ENCODE measurements at regions not wholly inside any gene's neighbourhood (a gene's known extent, or its start where the extent isn't known, plus 50 kb on each side); places are given as distances from the start of the nearest gene placed in this dataset.

DNA sequence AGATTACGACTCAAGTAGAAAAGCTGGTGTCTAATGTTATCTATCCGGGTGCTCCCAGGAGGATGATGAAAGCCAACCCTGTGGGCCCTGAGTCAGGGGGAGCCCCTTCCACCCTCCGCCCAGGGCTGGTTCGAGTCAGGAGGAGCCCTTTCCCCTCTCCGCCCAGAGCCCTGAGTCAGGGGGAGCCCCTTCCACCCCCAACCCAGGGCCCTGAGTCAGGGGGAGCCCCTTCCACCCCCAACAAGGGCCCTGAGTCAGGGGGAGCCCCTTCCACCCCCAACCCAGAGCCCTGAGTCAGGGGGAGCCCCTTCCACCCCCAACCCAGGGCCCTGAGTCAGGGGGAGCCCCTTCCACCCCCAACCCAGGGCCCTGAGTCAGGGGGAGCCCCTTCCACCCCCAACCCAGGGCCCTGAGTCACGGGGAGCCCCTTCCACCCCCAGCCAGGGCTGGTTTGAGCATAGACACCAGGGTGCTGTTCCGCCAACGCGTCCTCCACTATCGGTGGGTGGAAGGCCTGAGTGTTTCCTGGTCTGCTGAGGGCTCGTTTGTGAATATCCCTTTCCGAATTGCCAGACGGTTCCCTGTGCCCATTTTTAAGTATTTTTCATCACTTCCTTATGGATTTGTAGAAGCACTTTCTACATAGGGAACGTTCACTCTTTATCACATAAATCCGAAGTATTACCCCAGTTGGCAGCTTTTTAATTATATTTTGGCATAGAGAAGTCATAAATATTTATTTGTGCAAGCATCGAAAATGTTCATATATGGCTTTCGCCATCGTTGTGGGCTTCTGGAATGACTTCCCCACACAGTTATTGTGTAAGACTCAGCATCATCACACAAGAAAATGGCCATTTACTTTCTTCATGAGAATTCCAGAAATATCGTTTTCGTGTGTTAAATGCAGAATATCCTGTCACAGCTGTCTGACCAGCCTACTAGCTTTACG is 380.6 kb downstream of the BRD1 start:
- DNase-seq (ENCODE audit: low read depth in 2 of 2) = no peak

DNA sequence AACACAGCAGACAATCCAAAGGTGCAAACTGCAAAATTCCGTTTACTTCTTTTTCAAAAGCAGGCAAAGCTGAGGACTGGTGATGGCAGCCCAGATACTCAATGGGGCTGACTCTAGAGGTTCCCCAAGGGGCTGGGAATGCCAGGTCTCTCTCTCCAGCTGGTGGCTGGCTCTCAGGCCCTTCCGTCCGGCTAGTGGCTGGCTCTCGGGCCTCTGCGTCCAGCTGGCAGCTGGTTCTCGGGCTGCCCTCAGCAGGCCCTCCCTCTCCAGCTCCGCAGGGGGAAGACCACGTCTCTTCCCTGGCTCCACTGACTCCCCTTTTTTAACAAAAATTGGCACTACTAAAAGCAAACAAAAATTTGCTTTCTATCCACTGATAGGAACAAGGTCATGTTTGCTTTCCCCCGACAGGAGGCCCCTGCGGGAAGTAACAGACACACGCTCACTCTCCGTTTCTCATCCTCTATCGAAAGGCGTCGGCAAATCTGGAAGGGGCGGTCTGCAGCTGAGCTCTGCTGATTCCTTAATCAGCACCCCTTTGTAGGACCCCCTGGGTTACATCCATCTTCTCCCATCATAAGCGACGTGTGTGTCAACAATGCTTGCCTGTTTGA is 381.4 kb downstream of the BRD1 start:
- DNase-seq (ENCODE audit: low read depth in 2 of 2) = no peak

DNA sequence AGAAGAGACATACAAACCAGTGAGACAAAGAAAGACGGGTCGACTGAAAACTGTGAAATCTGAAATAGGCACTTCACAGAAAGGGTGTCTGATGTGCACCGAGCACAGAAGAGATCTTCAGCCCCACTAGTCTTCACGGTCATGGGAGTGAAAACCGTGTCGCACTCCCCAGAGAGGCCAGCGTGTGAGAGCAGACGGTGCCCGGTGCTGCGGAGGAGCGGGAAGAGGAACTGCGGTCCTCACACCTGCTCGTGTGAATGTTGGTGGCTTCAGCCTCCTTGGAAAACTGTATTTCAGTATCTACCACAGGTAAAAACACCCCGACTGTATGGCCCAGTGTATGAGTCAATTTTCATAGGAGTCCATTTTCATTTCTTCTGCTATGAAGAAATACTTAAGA is 382.9 kb downstream of the BRD1 start:
- no peak for DNase-seq (ENCODE audit: low read depth in 2 of 2)

DNA sequence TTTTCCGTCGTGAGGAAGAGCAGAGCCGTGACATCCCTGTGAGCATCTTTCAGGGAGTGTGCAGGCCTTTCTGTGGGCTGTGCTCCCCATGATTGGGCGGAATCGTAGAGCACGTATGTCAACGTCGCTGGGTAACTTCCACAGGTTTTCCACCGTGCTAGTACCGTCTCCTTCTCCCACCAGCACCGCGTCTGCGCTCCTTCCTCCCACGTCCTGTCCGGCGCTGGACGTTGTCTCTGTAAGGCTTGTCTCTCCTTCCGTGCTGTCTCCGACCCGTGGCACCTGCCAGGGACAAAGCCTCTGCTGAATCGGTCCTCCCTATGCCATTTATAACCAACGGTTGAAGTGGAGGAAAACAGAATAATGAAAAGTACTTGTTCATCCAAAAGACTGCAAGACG is 386.7 kb downstream of the BRD1 start:
- no peak for DNase-seq (ENCODE audit: low read depth in 2 of 2)

DNA sequence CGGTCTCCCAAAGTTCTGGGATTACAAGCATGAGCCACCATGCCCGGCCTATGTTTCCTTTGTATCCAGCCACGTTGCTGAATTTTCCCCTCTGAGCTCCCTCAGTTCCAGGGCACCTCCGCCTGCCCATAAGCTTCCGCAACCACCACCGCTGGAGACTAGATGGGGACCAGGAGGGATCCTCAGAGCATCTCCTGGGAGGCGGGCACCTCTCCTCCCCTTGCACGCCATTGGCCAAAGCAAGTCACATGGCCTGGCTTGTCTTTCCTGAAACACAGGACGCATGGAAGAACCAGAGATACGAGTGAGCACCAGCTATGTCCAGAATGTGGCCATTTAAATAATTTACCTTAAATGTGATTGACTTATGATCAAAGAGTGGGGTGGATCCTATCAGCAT is 388.3 kb downstream of the BRD1 start:
- no peak for DNase-seq (ENCODE audit: low read depth in 2 of 2)

DNA sequence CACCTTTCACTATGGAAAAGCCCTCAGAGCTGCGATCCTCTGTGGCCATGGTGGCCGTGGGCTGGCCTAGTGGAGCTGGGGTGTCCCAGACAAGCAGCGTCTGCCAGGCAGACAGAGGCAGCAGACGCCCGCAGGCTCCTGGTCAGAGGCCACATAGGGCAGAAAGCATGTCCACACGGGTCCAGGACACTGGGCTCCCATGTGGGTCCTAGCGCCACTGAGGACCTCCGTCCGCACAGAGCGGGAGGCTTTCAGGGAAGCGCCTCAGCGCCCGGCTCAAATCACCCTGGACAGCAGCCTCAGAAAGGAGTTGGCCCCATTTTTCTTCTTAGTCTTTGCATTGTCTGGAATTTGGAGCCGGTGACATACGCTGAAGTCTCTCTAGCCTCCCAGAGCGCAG is 389.7 kb downstream of the BRD1 start:
- no peak for DNase-seq (ENCODE audit: low read depth in 2 of 2)

DNA sequence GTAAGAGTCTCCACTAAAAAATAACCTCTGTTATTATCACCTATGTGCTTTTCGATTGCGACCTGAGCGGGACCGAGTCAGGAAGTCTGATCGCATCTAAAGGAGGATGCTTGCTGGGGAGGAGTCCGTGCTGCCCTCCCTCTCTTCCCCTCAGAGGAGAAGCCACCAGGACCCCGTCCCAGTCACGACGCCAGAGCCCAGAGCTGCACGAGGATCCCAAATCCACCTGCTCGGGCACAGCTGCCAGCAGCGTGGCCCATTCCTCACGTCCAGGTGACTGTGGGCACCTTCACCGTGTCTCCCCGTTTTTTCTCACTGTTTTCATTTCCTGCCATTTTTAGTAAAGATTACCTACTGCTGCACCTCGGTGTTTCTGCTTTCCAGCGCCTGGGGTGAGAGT is 390.3 kb downstream of the BRD1 start:
- DNase-seq (ENCODE audit: low read depth in 2 of 2) = no peak

DNA sequence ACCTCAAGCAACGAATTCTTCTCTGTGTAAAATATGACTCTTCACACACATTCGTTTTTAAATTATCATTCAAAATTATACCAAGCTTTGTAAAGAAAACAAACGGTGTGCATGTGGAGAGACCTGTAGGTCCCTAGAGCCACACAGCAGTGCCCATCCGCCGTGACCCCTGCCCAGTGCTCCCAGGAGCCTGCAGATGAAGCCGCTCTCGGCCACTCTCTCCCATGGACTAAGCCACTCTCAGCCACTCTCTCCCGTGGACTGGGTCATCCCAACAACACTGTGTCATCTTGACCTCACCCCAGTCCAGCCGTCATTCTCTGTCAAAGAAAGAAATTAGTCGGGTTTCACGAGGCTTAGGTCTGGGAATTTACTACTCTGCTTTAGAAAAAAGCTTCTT is 391.6 kb downstream of the BRD1 start:
- no peak for DNase-seq (ENCODE audit: low read depth in 2 of 2)

DNA sequence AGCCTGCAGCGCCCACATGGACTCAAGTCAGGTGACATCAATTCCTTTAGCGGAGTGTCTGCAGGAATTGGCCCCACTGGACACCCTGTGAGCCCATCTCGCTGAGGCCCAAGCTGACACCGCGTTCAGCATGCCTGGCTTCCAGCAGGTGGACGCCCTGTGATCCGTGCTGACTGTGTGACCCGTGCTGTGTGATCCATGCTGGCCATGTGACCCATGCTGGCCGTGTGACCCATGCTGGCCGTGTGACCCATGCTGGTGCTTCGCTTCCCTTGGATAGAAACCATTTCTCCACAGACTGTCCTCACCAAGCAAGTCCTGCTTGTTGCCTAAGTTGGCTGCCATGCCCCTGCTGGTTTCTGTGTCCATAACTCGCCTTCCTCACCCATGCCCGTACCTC is 392.1 kb downstream of the BRD1 start:
- DNase-seq (ENCODE audit: low read depth in 2 of 2) = no peak

DNA sequence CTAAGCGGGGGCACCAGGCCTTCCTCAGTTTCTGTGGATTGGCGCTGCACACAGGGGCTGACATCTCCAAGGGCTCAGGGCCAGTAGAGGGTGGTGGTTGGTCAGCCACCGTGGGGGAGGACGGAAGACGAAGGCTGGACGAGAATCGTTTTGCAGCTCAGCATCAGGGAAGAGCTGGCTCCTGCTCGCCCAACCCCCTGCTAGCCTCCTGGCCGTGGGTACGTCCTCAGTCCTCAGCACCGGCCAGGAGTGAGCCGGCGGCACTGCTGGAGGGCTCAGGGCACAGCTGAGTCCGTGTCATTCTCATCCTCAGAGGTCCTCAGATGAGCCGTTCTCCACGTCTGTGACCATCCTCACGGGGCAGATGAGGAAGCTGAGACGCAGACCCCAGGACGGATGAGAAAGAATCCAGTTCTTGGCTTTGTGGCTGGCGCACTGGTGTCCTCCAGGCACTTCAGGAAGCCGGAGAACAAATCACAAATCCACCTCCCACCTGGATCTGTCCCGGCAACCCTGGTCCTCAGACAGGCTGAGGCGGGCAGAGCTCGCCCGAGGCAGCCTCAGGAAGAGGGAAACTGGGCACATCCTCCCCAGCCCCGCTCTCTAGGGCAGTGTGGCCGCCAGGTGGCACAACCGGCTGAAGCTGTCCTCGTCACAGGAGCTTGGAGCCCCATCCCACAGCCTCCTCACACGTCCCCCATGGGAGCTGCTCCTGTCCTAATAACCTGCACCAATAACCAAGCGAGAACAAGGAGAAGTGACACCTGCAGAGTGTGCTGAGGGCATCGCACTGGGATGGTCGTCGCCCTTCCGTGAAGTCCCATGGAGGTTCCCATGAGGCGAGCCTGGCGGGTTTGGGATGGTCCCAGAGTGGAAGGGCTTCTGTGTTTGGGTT is 393.7 kb downstream of the BRD1 start:
- no peak for DNase-seq (ENCODE audit: low read depth in 2 of 2)

DNA sequence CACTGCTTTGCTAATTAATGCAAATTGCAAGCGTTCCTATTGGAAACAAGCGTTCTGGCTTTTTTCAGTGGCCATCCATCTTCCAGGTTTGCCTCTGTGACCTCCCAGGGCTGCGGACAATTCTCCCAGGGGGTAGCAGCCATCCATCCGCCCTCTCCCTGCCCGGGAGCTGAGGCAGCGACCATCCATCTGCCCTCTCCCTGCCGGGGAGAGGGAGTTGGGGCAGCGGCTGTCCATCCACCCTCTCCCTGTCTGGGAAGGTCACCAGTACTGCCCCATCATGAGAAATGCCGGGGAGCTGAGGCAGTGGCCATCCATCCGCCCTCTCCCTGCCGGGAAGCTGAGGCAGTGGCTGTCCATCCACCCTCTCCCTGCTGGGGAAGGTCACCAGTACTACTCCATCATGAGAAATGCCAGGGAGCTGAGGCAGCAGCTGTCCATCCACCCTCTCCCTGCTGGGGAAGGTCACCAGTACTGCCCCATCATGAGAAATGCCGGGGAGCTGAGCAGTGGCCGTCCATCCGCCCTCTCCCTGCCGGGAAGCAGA is 394.7 kb downstream of the BRD1 start:
- DNase-seq (ENCODE audit: low read depth in 2 of 2) = no peak

DNA sequence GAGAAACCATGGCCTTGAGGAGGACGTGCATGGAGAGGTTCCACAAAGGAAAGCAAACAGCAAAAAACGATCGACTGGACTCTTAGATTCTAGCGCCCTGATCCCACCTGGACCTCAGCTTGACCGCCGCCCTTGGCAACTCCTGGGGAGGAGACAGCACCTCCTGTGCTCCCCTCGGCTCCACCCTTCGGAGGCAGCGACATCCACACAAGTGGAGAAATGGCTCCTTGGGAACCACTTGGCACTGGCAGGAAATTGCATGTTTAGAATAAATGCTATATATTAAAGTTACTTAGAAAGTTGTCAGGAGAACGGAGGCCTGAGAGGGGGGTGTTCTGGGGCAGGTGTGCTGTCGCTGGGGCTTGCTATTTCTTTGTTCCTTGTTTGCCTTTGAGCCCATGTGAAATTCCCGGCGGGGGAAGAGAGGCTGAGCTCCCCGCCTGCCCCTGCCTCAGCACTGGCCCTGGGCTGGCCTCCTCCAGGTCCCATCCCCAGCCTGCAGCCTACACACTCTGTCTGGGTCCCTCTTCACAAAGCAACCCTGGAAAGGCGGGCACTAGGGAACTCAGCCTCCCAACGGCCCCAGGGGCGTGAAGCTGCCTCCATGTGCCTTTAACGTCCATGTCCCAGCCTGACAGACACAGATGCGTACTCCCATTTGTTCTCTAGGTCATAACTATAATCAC is 395.3 kb downstream of the BRD1 start:
- no peak for DNase-seq (ENCODE audit: low read depth in 2 of 2)

DNA sequence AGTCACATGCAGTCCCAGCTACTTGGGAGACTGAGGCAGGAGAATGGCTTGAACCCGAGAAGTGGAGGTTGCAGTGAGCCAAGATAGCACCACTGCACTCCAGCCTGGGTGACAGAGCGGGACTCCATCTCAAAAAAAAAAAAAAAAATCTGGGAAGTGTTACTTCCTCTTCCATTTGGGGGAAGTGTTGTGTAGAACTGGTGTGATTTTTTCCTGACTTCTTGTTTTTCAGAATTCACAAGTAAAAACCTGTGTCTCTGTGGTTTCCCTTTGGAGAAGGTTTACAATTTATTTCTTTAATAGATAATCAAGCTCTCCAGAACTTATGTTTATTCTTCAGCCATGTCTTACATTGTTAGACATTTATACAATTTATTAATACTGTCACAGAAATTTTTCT is 396.1 kb downstream of the BRD1 start:
- no peak for DNase-seq (ENCODE audit: low read depth in 2 of 2)

DNA sequence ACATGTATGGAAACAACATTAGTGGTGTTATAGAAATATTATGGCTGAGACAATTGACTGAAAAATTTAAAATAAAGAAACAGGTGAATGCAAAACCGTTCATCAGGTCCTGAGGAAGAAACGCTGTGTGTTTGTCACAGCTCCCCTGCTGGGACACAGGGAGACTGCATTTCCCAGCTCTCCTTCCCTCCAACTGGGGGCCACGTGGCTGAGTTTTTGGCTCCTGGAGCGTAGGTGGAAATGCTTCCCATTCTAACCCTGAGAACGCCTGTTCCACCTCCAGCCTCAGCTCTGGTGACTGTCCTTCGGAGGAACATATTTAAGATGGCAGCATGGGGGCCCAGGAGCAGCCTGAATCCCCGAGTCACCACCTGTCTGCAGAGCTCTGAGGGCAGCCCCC is 398.6 kb downstream of the BRD1 start:
- no peak for DNase-seq (ENCODE audit: low read depth in 2 of 2)

DNA sequence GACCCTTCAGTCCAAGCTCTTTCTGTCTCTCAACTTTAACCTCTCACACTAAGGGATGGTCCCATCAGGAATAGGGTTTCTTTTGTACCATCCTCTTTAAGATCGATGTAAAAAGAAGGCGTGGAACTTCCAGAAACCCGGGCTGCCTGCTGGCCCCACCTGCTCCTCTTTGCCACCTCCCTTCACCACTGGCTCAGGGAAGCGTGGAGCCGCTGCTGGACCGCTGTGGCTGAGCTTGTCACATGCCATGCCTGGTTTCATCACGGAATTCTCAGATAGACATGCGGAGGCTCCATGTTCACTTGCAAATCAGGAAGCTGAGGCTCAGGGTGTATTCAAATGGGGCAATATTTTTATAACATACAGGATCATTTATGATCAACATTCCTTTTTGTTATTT is 399.7 kb downstream of the BRD1 start:
- no peak for DNase-seq (ENCODE audit: low read depth in 2 of 2)

DNA sequence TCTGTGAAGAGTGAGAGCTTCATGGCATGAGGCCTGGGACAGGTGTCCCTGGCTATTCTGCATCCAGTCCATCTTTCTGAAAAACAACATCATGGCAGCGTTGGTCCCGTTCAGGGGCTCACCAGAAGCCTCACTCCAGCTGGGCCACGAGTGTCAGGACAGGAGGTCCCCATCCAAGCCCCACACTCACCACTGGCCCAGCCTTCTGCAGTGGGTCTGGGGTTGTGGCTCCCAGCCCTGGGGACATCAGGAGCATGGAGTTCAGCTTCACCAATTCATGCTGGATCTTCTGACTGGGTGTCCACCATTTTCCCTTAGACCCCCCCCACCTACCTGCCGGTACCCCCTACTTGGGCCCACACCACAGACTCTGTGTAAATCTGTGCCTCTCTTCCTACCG is 400.3 kb downstream of the BRD1 start:
- no peak for DNase-seq (ENCODE audit: low read depth in 2 of 2)

DNA sequence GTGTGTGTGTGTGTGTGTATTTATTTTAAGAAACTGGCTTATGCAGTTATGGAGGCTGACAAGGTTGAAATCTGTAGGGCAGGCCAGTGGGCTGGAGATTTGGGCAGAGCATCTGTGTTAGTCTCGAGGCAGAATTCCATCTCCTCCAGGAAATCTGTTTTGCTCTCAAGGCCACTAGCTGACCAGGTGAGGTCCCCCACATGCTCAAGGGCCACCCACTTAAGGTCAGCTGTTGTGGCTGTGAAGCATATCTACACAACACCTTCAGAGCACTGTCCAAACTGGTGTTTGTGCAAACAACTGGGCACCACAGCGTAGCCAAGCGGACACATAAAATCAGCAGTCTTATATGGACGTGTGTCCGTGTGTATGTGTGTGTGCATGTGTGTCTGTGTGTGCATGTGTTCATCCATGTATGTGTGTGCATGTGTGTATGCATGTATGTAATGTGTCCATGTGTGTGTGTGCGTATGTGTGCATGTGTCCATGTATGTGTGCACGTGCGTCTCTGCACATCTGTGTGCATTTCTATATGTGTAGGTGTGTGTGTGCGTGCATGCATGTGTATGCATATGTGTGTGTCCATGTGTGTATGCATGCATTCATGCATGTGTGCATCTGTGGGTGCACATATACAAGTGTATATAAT is 400.9 kb downstream of the BRD1 start:
- DNase-seq (ENCODE audit: low read depth in 2 of 2) = no peak

DNA sequence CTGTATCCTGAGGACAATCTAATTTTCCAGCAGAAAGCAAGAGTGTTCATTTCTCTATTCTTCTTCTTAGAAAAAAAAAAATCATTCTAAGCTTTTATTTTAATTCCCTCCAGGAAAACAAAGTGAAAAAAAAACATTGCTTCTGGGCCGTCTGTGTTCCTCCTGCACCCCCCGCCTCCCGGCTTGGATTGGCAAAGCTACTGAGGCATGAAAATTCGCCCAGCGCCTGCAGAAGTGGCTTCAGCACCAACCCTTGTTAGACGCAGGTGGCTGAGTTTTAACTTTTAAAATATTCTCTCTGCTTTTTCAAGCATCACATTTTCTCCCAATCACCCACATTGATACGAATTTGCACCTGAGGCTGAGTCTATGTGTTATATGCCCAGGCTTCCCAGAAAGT is 401.6 kb downstream of the BRD1 start:
- DNase-seq (ENCODE audit: low read depth in 2 of 2) = no peak

DNA sequence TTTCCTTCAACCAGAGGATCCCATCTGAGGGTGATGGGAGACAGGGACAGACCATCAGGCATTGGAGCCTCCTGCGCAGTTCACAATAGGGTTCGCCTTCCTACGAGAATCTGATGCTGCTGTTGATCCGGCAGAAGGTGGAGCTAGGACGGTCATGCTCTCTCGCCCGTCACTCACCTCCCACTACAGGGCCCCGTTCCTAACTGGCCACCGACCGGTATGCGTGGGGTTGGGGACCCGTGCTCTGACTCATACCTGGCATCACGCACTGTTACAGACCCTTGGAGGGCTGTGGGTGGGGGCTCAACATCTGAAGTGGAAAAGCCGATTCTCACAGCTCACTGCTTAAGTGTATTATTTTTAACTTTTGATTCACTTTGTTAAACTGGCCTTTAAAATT is 402.3 kb downstream of the BRD1 start:
- DNase-seq (ENCODE audit: low read depth in 2 of 2) = no peak

DNA sequence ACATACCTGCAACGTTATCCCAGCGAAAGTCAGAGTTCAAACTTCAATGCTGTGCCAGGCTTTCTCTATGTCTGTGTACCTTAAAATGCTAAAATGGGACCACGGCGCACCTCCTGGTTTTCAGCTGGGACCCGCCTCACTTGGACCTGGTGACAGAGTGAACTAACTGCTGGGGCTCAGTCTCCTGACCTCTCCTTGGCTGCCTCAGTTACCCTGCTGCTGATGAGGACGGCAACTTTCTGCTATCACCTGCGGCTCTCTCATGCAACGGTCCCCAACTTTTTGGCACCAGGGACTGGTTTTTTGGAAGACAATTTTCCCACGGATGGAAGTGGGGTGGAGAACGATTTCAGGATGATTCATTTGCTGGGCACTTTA is 402.8 kb downstream of the BRD1 start:
- no peak for DNase-seq (ENCODE audit: low read depth in 2 of 2)

DNA sequence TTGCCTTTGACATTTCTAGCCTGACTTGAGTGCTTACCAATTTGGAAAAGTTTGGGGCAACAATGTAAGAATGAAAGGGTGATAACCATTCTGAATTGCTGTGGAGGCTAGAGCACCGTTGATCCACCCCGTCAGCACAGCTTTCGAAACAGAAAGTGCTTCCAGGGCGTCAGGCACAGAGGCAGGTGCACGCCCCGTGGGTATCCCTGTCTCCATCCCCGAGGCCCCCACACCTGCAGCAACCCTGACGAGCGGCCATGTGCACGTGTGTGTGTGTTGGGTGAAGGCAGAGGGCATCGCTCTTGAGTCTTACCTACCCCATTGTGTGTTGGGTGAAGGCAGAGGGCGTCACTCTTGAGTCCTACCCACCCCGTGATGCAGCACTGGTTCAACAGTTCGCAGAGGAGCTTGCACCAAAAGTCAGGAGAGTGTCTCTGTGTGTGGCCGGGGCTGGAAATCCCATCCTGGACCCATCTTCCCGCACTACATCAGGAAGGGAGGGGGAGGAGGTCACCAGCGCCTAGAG is 404.5 kb downstream of the BRD1 start:
- DNase-seq (ENCODE audit: low read depth in 2 of 2) = no peak

All from dermis microvascular lymphatic vessel endothelial cell (primary cell).